ENCODE measurements at regions not wholly inside any gene's neighbourhood (a gene's known extent, or its start where the extent isn't known, plus 50 kb on each side); places are given as distances from the start of the nearest gene placed in this dataset.
"Not testable (repeated sequence)": the region's sequence is repeated elsewhere in the genome, so short reads cannot be mapped to it uniquely, and the experiment has no call there.

DNA sequence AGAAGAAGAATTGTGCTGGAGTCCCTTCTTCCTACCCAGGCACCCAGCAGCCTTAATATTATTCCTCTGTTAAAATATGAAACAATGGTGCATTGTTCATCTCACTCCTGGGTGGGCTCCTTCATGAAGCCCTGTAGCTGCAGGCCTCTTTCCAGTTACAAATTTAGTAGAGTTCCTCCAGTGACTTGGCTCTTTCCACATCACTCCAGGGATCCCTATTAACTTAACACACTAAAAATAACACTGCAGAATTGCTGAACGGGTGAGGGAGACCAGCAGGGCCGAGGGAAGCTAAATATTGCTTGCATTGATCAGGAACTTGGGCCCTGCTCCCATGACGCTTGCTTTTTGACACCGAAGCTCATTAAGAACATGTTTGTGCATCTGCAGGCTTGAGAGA lies 142.3 kb downstream of the PDCD6IP start:
- Mint-ChIP-seq H3K27me3 (peaks cover 10% of the 10 kb centered on the region), H3K27ac (no peak overlapping the region), H3K36me3 (ENCODE audit: low read depth) (no peaks in the 10 kb centered on the region), H3K4me1 (peaks cover 18% of the 10 kb centered on the region), H3K9me3 (ENCODE audit: low read depth) (no peaks in the 10 kb centered on the region), H3K4me3 (no peak overlapping the region)
- DNase-seq = no peak
- no peak for ATAC-seq
- ChIA-PET POLR2A (no interaction called here), CTCF (interaction anchor here (0.7 to 1.1 kb wide), 2 partner anchors 11 to 568 kb away, joined by 3 to 4 read pairs; no protein-coding TSS in a partner anchor)
- intact Hi-C loops (cut with DNase I, micrococcal nuclease) = loop anchor here in 1 of 2 experiments (5.0 kb wide), 1 partner anchor 117 kb away; no protein-coding TSS in a partner anchor

DNA sequence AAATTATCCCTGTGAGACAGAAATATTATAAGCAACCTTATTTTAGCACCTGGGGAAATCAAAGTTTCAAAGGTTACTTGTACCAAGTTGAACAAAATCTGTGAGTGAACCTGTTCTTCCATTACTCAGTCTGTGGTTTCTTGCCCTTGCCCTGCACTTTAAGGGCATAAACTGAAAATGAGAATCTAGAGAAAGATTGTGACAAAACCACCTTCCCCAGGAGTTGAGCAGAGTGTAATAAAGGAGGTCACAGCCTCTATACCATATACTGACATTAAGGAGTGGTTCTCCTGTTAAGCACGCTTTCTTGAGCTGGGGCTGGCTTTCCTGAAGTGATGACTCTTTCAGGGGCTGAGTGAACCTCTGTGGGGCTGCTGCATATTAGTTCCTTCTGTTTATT lies 143.4 kb downstream of the PDCD6IP start:
- Mint-ChIP-seq H3K4me1 (peaks cover 18% of the 10 kb centered on the region), H3K4me3 (no peak overlapping the region), H3K27ac (no peak overlapping the region), H3K36me3 (ENCODE audit: low read depth) (no peaks in the 10 kb centered on the region), H3K27me3 (peaks cover 10% of the 10 kb centered on the region), H3K9me3 (ENCODE audit: low read depth) (no peaks in the 10 kb centered on the region)
- peak; percentile 90 for ATAC-seq
- peak; percentile 5 for DNase-seq
- ChIA-PET POLR2A (interaction anchor here (0.7 kb wide), 1 partner anchor 724 kb away, joined by 5 read pairs; no protein-coding TSS in a partner anchor), CTCF (no interaction called here)
- intact Hi-C loops (cut with DNase I, micrococcal nuclease) = loop anchor here in 1 of 2 experiments (5.0 kb wide), 1 partner anchor 115 kb away; no protein-coding TSS in a partner anchor

DNA sequence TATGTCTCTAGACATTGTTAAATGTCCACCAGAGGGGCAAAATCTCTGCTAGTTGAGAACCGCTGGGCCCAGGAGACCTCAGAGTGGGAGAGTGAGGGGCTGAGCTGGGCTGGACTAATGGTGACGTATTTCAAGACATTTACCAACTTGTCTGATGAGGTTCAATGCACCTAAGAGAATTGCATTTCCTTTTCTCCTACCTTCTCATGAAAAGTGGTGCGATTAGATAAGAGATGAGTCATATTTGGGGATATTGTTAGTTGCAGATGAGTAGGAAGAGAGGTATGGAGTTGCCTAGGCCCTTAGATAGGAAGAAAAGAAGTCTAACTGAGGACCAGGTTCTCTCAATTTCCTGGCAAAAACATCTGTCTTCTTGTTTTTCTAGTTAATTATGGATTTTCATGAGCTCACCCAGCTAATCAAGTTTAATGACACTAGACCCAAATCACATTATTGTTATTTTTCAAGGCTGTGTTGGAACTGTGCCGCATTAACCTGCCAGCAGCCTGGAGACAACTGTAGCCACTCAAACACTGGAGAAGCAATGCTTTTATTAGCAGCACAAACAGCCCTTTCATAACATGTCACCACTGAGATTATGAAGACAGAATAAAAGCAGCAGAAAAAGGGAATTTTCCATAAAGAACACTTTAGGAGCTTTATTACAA lies 144.2 kb downstream of the PDCD6IP start:
- CTCF ChIA-PET = no interaction called here
- H3K36me3 Mint-ChIP-seq (ENCODE audit: low read depth) = no peaks in the 10 kb centered on the region
- peaks cover 18% of the 10 kb centered on the region for H3K4me1 Mint-ChIP-seq
- H3K27ac Mint-ChIP-seq = no peak overlapping the region
- no peak overlapping the region for H3K4me3 Mint-ChIP-seq
- ATAC-seq = no peak
- intact Hi-C loops (cut with DNase I, micrococcal nuclease) = loop anchor here in 1 of 2 experiments (5.0 kb wide), 1 partner anchor 115 kb away; no protein-coding TSS in a partner anchor
- H3K27me3 Mint-ChIP-seq = peaks cover 10% of the 10 kb centered on the region
- POLR2A ChIA-PET = no interaction called here
- no peak for DNase-seq
- H3K9me3 Mint-ChIP-seq (ENCODE audit: low read depth) = no peaks in the 10 kb centered on the region

DNA sequence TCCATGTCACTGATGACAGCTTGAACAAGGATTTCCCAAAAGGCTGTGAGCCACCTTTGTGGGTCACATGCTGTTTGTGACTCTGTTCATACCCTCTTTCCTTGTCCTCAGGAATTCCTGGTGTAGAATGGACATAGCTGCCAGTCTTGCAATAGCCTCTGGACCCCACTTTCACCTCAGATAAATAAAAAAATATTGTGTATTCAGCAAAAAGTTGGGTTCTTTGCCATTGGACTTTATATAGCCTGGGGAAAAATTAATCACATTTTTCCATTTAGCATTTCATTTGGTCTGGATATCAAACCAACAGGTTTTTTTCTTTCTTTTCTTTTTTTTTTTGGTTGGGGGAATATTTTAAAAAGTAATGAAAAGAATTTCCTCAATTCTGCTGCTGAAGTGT lies 144.8 kb downstream of the PDCD6IP start:
- Mint-ChIP-seq H3K27ac (no peak overlapping the region), H3K4me1 (peaks cover 18% of the 10 kb centered on the region), H3K27me3 (peaks cover 7% of the 10 kb centered on the region), H3K4me3 (no peak overlapping the region), H3K36me3 (ENCODE audit: low read depth) (no peaks in the 10 kb centered on the region), H3K9me3 (ENCODE audit: low read depth) (no peaks in the 10 kb centered on the region)
- intact Hi-C loops (cut with DNase I, micrococcal nuclease) = loop anchor here in 1 of 2 experiments (5.0 kb wide), 1 partner anchor 114 kb away; no protein-coding TSS in a partner anchor
- no peak for ATAC-seq
- no peak for DNase-seq
- POLR2A ChIA-PET = no interaction called here
- CTCF ChIA-PET = no interaction called here

DNA sequence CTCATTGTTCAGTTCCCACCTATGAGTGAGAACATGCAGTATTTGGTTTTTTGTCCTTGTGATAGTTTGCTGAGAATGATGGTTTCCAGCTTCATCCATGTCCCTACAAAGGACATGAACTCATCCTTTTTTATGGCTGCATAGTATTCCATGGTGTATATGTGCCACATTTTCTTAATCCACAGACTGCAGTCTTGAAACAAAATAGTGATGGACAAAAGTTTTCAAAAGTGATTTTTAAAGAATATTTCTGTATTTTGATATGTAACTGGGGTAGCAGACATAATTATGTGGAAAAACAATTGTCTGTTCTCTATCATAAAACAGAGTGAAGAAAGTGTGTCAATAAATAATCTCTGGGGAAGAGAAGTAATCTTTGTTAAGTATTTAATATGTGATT lies 148.2 kb downstream of the PDCD6IP start:
- H3K4me3 Mint-ChIP-seq; H3K9me3 Mint-ChIP-seq (ENCODE audit: low read depth); H3K36me3 Mint-ChIP-seq (ENCODE audit: low read depth); H3K27me3 Mint-ChIP-seq; intact Hi-C loops (cut with DNase I, micrococcal nuclease); DNase-seq; ATAC-seq; H3K27ac Mint-ChIP-seq; H3K4me1 Mint-ChIP-seq; POLR2A ChIA-PET: not testable (repeated sequence)
- CTCF ChIA-PET = interaction anchor here (0.5 to 0.6 kb wide), 2 partner anchors 923 to 1924 kb away, joined by 3 to 4 read pairs; no protein-coding TSS in a partner anchor

DNA sequence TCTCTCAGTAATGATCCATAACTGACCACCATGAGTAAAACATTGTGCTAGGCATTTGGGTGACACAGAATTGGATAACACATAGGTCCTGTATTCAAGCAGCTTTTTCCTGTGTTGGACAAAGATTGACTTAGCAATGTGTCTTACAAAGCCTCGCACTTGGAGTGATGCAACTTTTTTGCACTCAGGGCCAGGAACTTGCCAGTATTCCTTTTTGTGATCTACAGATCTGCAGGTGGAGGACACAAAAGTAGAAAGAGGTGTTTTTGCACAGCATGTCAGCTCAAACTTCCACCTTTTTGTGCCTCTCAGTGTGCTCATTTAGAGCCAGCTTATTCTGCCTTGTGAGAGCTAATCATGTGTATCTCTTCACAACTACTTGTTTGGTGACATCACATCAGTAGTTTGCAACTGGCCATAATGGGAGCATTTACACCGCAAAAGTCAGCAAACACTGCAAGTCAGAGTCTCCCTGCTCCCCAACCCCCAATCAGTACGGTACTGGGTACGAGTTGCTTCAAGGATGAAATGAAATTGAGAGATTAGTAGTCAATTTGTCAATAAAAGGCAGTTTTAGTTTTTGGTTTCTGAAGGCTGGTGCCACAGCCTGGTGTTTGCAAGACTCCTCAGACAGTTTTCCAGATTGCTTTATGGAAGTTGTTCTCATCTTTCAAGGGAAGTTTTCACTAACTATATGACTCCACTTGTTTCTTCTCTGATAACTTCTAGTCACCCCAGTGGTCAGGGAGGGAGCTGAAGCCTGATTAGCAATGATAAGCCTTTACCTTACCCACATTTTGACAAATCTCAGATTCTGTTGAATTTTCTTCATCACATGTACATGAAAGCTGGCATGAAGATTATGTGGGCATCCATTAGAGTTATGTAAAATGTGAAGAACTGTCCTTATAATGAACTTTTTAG lies 149.1 kb downstream of the PDCD6IP start:
- H3K9me3 Mint-ChIP-seq (ENCODE audit: low read depth) = no peaks in the 10 kb centered on the region
- no peak overlapping the region for H3K4me3 Mint-ChIP-seq
- ATAC-seq (no peak), DNase-seq (no peak)
- H3K27me3 Mint-ChIP-seq = peaks cover 2% of the 10 kb centered on the region
- H3K36me3 Mint-ChIP-seq (ENCODE audit: low read depth) = no peaks in the 10 kb centered on the region
- no peak overlapping the region for H3K27ac Mint-ChIP-seq
- peaks cover 1% of the 10 kb centered on the region for H3K4me1 Mint-ChIP-seq
- intact Hi-C loops (cut with DNase I, micrococcal nuclease) = no loop called here
- CTCF ChIA-PET = interaction anchor here (0.5 kb wide), 1 partner anchor 11 kb away, joined by 4 read pairs; no protein-coding TSS in a partner anchor
- POLR2A ChIA-PET = no interaction called here

DNA sequence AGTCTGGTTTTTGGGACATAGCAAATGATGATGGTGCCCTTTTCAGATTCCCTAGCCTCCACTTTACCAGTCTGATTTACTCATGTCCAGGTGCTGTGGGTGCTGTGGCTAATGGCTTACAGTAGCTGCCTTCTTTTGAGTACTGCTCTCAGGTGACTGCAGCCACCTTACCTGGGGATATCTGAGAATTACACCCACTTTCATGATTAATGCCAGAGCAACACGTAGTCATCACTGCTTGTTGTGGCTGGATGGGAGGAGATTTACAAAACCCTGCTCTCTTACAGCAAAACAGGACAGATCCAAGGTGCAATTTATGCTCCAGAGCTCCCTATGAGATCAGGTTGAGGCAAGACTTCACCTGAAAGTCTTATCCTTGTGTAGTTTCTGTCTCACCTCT lies 150.6 kb downstream of the PDCD6IP start:
- DNase-seq (no peak), ATAC-seq (no peak)
- no peak overlapping the region for H3K27ac Mint-ChIP-seq
- intact Hi-C loops (cut with DNase I, micrococcal nuclease) = no loop called here
- H3K9me3 Mint-ChIP-seq (ENCODE audit: low read depth) = no peaks in the 10 kb centered on the region
- H3K4me3 Mint-ChIP-seq = no peak overlapping the region
- peaks cover 2% of the 10 kb centered on the region for H3K27me3 Mint-ChIP-seq
- CTCF ChIA-PET = no interaction called here
- POLR2A ChIA-PET = no interaction called here
- H3K4me1 Mint-ChIP-seq = no peaks in the 10 kb centered on the region
- H3K36me3 Mint-ChIP-seq (ENCODE audit: low read depth) = no peaks in the 10 kb centered on the region

DNA sequence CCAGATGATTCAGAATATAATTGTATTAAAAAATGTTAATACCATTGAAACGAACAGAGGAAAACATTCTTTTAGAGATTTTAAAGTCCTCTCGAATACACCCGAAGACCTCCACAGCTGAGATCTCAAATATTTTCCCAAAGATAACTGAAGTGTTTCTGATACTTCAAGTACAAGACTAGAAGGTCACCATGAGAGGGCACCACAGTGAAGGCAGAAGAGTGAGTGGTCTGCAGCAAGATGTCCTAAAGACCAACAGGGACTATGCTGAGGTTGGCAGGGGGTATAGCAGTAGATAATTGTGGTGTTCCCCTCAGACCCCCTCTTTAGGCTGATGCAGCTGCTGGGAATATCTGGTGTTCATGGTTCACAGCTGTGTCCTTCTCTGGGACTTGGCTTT lies 156.5 kb downstream of the PDCD6IP start:
- Mint-ChIP-seq H3K9me3 (ENCODE audit: low read depth) (no peaks in the 10 kb centered on the region), H3K4me3 (no peak overlapping the region), H3K36me3 (ENCODE audit: low read depth) (no peaks in the 10 kb centered on the region), H3K4me1 (no peaks in the 10 kb centered on the region), H3K27ac (no peak overlapping the region), H3K27me3 (no peaks in the 10 kb centered on the region)
- DNase-seq = no peak
- ChIA-PET POLR2A (no interaction called here), CTCF (no interaction called here)
- intact Hi-C loops (cut with DNase I, micrococcal nuclease) = no loop called here
- no peak for ATAC-seq

DNA sequence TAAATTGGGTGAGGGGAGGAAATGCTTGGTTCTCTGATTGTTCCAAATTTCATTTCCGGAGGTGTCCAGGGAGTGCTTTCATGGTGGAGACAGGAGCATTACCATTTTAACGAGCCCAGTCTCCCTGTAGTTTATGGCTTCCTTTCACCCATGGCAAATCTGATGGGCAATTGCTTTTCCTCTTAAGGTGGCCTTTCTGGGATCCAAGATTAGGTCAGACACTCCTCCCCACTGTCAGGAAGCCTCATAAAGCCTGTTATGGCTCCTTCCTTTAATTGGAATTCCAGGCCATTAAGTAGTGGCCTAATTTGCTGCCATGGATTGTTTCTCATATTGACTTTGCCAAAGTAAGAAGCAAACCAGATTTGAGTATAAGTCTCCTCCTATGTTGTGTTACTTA lies 157.8 kb downstream of the PDCD6IP start:
- ChIA-PET CTCF (no interaction called here), POLR2A (no interaction called here)
- H3K27me3 Mint-ChIP-seq = no peaks in the 10 kb centered on the region
- intact Hi-C loops (cut with DNase I, micrococcal nuclease) = no loop called here
- H3K4me1 Mint-ChIP-seq = no peaks in the 10 kb centered on the region
- no peak overlapping the region for H3K4me3 Mint-ChIP-seq
- H3K36me3 Mint-ChIP-seq (ENCODE audit: low read depth) = no peaks in the 10 kb centered on the region
- no peak for DNase-seq
- H3K9me3 Mint-ChIP-seq (ENCODE audit: low read depth) = no peaks in the 10 kb centered on the region
- no peak overlapping the region for H3K27ac Mint-ChIP-seq
- no peak for ATAC-seq

DNA sequence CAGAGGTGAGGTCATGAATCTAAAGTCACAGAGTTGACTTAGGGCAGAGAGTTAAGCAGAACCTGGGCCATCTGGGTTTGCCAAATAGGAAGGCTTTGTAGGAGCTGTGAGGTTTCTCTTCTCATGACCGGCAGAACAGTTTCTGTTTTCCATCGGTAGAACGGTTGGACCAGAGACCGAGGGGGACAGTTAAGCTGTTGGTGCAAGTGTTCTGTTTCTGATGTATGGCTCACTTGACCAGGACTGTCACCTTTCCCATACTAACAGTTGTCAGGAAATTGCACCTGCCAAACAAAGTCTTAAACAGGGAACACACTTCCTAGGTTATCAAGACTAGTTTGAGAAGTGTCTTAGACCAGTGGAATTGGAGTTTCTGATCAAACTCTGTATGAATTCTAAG lies 158.3 kb downstream of the PDCD6IP start:
- no peaks in the 10 kb centered on the region for H3K27me3 Mint-ChIP-seq
- no peaks in the 10 kb centered on the region for H3K36me3 Mint-ChIP-seq (ENCODE audit: low read depth)
- intact Hi-C loops (cut with DNase I, micrococcal nuclease) = no loop called here
- no peak for DNase-seq
- no peak for ATAC-seq
- H3K27ac Mint-ChIP-seq = no peak overlapping the region
- H3K4me3 Mint-ChIP-seq = no peak overlapping the region
- POLR2A ChIA-PET = no interaction called here
- no peaks in the 10 kb centered on the region for H3K4me1 Mint-ChIP-seq
- CTCF ChIA-PET = no interaction called here
- H3K9me3 Mint-ChIP-seq (ENCODE audit: low read depth) = no peaks in the 10 kb centered on the region

DNA sequence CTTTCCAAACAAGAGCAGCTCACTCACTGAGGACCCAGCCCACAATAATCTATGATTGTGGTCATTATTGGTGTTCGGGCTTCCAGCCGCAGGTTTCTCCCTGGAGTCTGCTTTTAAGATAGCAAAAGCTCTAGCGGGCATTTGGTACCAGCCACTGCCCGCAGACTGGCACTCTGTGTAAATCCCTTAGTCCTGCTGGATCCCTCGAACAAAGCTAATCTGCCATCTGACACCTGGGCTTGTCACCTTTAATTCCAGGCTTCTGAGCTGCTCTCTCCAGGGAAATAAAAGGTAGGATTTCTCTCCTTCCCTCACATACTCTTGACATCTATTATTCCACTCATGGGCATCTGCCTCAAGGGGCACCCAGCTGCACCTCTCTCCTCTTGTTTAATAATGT lies 158.7 kb downstream of the PDCD6IP start:
- H3K4me1 Mint-ChIP-seq = no peaks in the 10 kb centered on the region
- H3K36me3 Mint-ChIP-seq (ENCODE audit: low read depth) = no peaks in the 10 kb centered on the region
- no peaks in the 10 kb centered on the region for H3K27me3 Mint-ChIP-seq
- no peak overlapping the region for H3K27ac Mint-ChIP-seq
- ChIA-PET POLR2A (no interaction called here), CTCF (no interaction called here)
- H3K4me3 Mint-ChIP-seq = no peak overlapping the region
- no peaks in the 10 kb centered on the region for H3K9me3 Mint-ChIP-seq (ENCODE audit: low read depth)
- DNase-seq (no peak), ATAC-seq (no peak)
- intact Hi-C loops (cut with DNase I, micrococcal nuclease) = no loop called here

DNA sequence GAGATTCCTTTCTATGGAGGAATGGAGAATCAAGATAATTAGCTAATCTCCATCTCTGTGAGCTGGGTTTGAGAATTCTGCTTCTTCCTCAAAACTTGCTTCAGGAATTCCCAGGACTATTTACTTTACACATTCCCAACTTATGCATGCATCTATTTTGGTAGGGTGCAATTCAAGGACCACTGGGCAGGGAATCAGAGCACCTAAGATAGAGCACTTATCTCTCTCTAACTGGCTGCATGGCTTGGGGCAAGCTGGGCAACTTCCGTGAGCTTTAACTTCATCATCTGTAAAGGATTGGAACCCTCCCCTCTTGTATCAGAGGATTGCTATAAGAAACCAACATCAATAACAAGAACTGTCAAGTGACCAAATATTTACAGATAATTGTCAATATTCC lies 160.2 kb downstream of the PDCD6IP start:
- ATAC-seq (no peak), DNase-seq (no peak)
- H3K4me1 Mint-ChIP-seq = no peaks in the 10 kb centered on the region
- H3K36me3 Mint-ChIP-seq (ENCODE audit: low read depth) = no peaks in the 10 kb centered on the region
- CTCF ChIA-PET = interaction anchor here (0.6 kb wide), 1 partner anchor 11 kb away, joined by 4 read pairs; no protein-coding TSS in a partner anchor
- H3K9me3 Mint-ChIP-seq (ENCODE audit: low read depth) = no peaks in the 10 kb centered on the region
- POLR2A ChIA-PET = no interaction called here
- no peaks in the 10 kb centered on the region for H3K27me3 Mint-ChIP-seq
- H3K27ac Mint-ChIP-seq = no peak overlapping the region
- intact Hi-C loops (cut with DNase I, micrococcal nuclease) = no loop called here
- no peak overlapping the region for H3K4me3 Mint-ChIP-seq
